Spleen (tissue), 11 donors: ENCODE measurements at regions not wholly inside any gene's neighbourhood (a gene's known extent, or its start where the extent isn't known, plus 50 kb on each side); places are given as distances from the start of the nearest gene placed in this dataset.

Source experiments
- DNase-seq: peaks from one replicate; pipeline ENCODE4 v3.0.0-alpha.2; 2020
- H3K27ac ChIP-seq, 8 donors: fragments of 200-600 bp; sonication (generic) in 7 of 8; 1 replicate in 4 of 8; 2 replicates in 4 of 8; pipeline versions ENCODE4 v1.5.0 to v1.8.0; 2016 to 2021; ENCODE audit warnings: inconsistent platforms in 4 of 8, mild to moderate bottlenecking in 4 of 8, moderate library complexity in 1 of 8
- H3K27me3 ChIP-seq, 7 donors: fragments of 200-600 bp; sonication (generic) in 6 of 7; replicated peaks in 1 of 7; 1 replicate in 4 of 7; 2 replicates in 3 of 7; pipeline versions ENCODE4 v1.5.0 to v1.8.0; 2016 to 2021; ENCODE audit warnings: inconsistent platforms in 3 of 7, mild to moderate bottlenecking in 1 of 7
- H3K36me3 ChIP-seq, 6 donors: fragments of 200-600 bp; sonication (generic) in 5 of 6; 1 replicate in 4 of 6; 2 replicates in 2 of 6; pipeline versions ENCODE4 v1.5.0 to v1.8.0; 2016 to 2021; ENCODE audit warnings: inconsistent platforms in 2 of 6
- H3K4me1 ChIP-seq, 6 donors: fragments of 200-600 bp; sonication (generic) in 5 of 6; 1 replicate in 3 of 6; 2 replicates in 3 of 6; pipeline versions ENCODE4 v1.5.0 to v1.8.0; 2016 to 2021; ENCODE audit warnings: inconsistent platforms in 3 of 6
- H3K4me3 ChIP-seq, 8 donors: fragments of 200-600 bp; sonication (generic) in 7 of 8; 1 replicate in 4 of 8; 2 replicates in 4 of 8; pipeline versions ENCODE4 v1.5.0 to v1.8.0; 2016 to 2021; ENCODE audit warnings: inconsistent platforms in 4 of 8, mild to moderate bottlenecking in 4 of 8, moderate library complexity in 2 of 8
- H3K9me3 ChIP-seq, 8 donors: fragments of 200-600 bp; sonication (generic) in 7 of 8; 1 replicate in 4 of 8; 2 replicates in 4 of 8; pipeline versions ENCODE4 v1.5.0 to v1.8.0; 2016 to 2021; ENCODE audit warnings: inconsistent platforms in 4 of 8
- CTCF ChIP-seq, 11 experiments: fragments of 200-600 bp in 7 of 11; fragments of 450-650 bp in 4 of 11; sonication (generic) in 4 of 11; IDR thresholded peaks in 8 of 11; conservative IDR thresholded peaks in 3 of 11; 1 replicate in 7 of 11; 2 replicates in 4 of 11; pipeline versions ENCODE4 v1.4.0 to v1.8.0; 2016 to 2021; ENCODE audit warnings: antibody characterized with exemption in 11 of 11, inconsistent platforms in 4 of 11, mild to moderate bottlenecking in 1 of 11
- POLR2A ChIP-seq, 3 donors: fragments of 450-650 bp; IDR thresholded peaks; one replicate each; pipeline ENCODE4 v1.5.1; 2017; ENCODE audit warnings: antibody characterized with exemption in 3 of 3, mild to moderate bottlenecking in 1 of 3
- POLR2AphosphoS5 ChIP-seq, 3 donors: sonication (generic); formaldehyde crosslinking; IDR thresholded peaks; one replicate each; pipeline ENCODE4 v1.5.1; 2017; ENCODE audit warnings: antibody characterized with exemption in 3 of 3
- WGBS, 5 donors: extraction: QIAGEN DNeasy Blood & Tissue Kit in 3 of 5; methylation state at CpG; one replicate each; pipeline versions ENCODE4 v1.1.5 to v1.1.7; 2013 to 2018; 5-methylcytosine and 5-hydroxymethylcytosine counted together
- intact Hi-C: fragments of 100-400 bp; cut with DNase I; formaldehyde crosslinking; loops from one replicate; pipeline ENCODE4 v1.15.0; 2023; ENCODE audit warnings: low total_unique reads
- donor health status: healthy with polysubstance abuse.
- donor health status: DM: no; HTN: no; CAD: no; lungs with moderate emphysema.
- donor health status: DM: no; HTN: no; CAD: no.
- donor health status: Bipolar disorder and iron deficiency.
- donor health status: healthy.
- donor health status: DM: no; HTN: no; CAD: no.
- donor health status: DM: yes; HTN: yes; CAD: no.

GRCh38 chr12:131370791-131371347 lies 340.0 kb upstream of the SFSWAP start:
- H3K27me3 ChIP-seq = peaks cover 0 to 5% (median 0%) of the 10 kb centered on the region in 7 donors
- no peaks in the 10 kb centered on the region for H3K36me3 ChIP-seq
- H3K27ac ChIP-seq = no peak overlapping the region
- intact Hi-C loops = no loop called here
- no peaks in the 10 kb centered on the region for H3K9me3 ChIP-seq
- DNase-seq = no peak
- WGBS, 5 donors = 68 to 89% (median 75%) methylated on average over 11 of the region's 11 CpGs
- no peak overlapping the region for H3K4me3 ChIP-seq
- H3K4me1 ChIP-seq = no peaks in the 10 kb centered on the region
- no peak for TF ChIP-seq CTCF (IDR thresholded peaks at IDR 0.05 in 8 of 11, conservative IDR thresholded peaks at IDR 0.05 in 3 of 11)
- TF ChIP-seq POLR2A (IDR thresholded peaks at IDR 0.05) = no peak
- no peak for TF ChIP-seq POLR2AphosphoS5 (IDR thresholded peaks at IDR 0.05)

DNA sequence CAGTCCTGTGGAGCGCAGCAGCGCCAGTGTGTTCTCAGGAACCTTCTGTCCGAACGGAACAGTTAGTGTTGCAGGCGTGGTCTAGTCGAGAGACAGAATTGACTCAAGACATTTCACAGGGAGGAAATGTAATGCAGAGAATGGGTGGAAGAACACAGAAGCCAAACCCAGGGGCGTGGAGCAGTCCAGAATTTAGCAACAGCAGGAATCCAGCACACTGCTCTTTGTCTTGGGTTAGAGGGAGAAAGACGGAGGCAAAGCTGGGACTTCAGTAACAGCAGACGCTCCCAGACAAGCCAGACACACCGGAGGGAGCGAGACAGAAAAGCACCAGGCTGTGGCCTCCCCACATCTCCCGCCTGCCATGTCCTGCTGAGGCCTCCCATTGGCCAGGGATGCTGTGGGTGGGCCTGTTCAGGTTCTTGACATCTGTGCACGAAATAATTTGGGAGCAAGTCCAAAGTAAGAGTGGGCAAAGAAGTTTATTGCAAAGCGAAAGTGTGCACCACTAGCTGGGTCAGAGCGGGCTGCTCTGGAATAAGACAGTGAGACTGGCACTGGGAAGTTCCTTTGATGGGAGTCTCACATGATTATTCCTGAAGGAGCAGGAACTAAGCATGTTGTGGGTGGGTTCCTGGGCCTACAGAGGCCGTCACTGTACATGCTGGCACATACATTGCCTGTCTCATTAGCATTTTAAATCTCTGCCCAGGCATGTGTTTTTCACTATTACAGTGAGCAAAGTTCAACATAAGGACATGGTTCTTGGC lies 339.3 kb upstream of the SFSWAP start:
- no peak for DNase-seq
- no peak overlapping the region for H3K4me3 ChIP-seq
- no peak overlapping the region for H3K27ac ChIP-seq
- intact Hi-C loops = no loop called here
- H3K4me1 ChIP-seq = no peaks in the 10 kb centered on the region
- no peaks in the 10 kb centered on the region for H3K9me3 ChIP-seq
- H3K36me3 ChIP-seq = no peaks in the 10 kb centered on the region
- 76 to 83% (median 83%) methylated on average over 16 of the region's 16 CpGs for WGBS, 5 donors
- H3K27me3 ChIP-seq = peaks cover 0 to under 1% (median 0%) of the 10 kb centered on the region in 7 donors
- TF ChIP-seq CTCF (IDR thresholded peaks at IDR 0.05 in 8 of 11, conservative IDR thresholded peaks at IDR 0.05 in 3 of 11) (no peak), POLR2A (IDR thresholded peaks at IDR 0.05) (no peak), POLR2AphosphoS5 (IDR thresholded peaks at IDR 0.05) (no peak)

DNA sequence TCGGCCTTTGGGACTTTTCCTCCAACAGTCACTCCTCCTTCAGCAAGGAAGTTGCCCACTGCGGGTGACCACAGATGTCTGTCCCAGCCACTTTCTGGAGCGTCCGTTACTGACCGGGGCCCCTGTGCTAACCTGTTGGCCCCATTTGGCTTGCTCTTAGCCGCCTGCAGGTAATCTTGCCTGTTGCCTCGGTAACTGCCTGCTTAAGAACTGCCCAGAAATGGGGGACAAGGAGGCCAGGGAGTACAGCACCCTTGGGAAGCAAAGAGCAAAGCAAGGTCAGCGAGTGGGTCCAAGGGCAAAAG lies 338.8 kb upstream of the SFSWAP start:
- Histone ChIP-seq H3K36me3 (no peaks in the 10 kb centered on the region), H3K27me3 (no peaks in the 10 kb centered on the region), H3K9me3 (no peaks in the 10 kb centered on the region), H3K27ac (no peak overlapping the region), H3K4me3 (no peak overlapping the region), H3K4me1 (no peaks in the 10 kb centered on the region)
- WGBS, 5 donors = 74 to 89% (median 83%) methylated on average over 8 of the region's 8 CpGs
- intact Hi-C loops = no loop called here
- TF ChIP-seq POLR2AphosphoS5 (IDR thresholded peaks at IDR 0.05) (no peak), POLR2A (IDR thresholded peaks at IDR 0.05) (no peak), CTCF (IDR thresholded peaks at IDR 0.05 in 8 of 11, conservative IDR thresholded peaks at IDR 0.05 in 3 of 11) (no peak)
- no peak for DNase-seq

GRCh38 chr12:131372706-131373195 lies 338.1 kb upstream of the SFSWAP start:
- no peak for TF ChIP-seq POLR2AphosphoS5 (IDR thresholded peaks at IDR 0.05)
- TF ChIP-seq POLR2A (IDR thresholded peaks at IDR 0.05) = no peak
- no peak for TF ChIP-seq CTCF (IDR thresholded peaks at IDR 0.05 in 8 of 11, conservative IDR thresholded peaks at IDR 0.05 in 3 of 11)
- Histone ChIP-seq H3K36me3 (no peaks in the 10 kb centered on the region), H3K4me3 (no peak overlapping the region), H3K27ac (no peak overlapping the region), H3K27me3 (no peaks in the 10 kb centered on the region), H3K9me3 (no peaks in the 10 kb centered on the region), H3K4me1 (no peaks in the 10 kb centered on the region)
- 77 to 94% (median 84%) methylated on average over 2 of the region's 2 CpGs for WGBS, 5 donors
- DNase-seq = no peak
- intact Hi-C loops = no loop called here
